ENCODE measurements at regions not wholly inside any gene's neighbourhood (a gene's known extent, or its start where the extent isn't known, plus 50 kb on each side); places are given as distances from the start of the nearest gene placed in this dataset.
"Not testable (repeated sequence)": the region's sequence is repeated elsewhere in the genome, so short reads cannot be mapped to it uniquely, and the experiment has no call there.

- DNase-seq (ENCODE audit: low read depth): no peak
Measured at GRCh38 chr3:191076903-191077552, 122.0 kb upstream of the OSTN start.

- DNase-seq (ENCODE audit: low read depth): no peak
Measured at GRCh38 chr3:191074511-191074910, 124.5 kb upstream of the OSTN start.

GRCh38 chr3:191070762-191071403, 128.2 kb upstream of the OSTN start:
- DNase-seq (ENCODE audit: low read depth): peak; percentile 55

- peak; percentile 97 for DNase-seq (ENCODE audit: low read depth)
Measured at GRCh38 chr3:191070201-191070600, 128.8 kb upstream of the OSTN start.

GRCh38 chr3:191068946-191069813, 129.9 kb upstream of the OSTN start:
- DNase-seq (ENCODE audit: low read depth): peak; percentile 8

GRCh38 chr3:191066669-191067068, 132.4 kb upstream of the OSTN start:
- peak; percentile 85 for DNase-seq (ENCODE audit: low read depth)

GRCh38 chr3:191065181-191065805, 133.7 kb upstream of the OSTN start:
- DNase-seq (ENCODE audit: low read depth): peak; percentile 32

- peak; percentile 54 for DNase-seq (ENCODE audit: low read depth)
Measured at GRCh38 chr3:191051037-191051436, 148.0 kb upstream of the OSTN start.

GRCh38 chr3:191047930-191048329, 151.1 kb upstream of the OSTN start:
- peak; percentile 11 for DNase-seq (ENCODE audit: low read depth)

GRCh38 chr3:191030929-191031328, 168.1 kb upstream of the OSTN start:
- DNase-seq (ENCODE audit: low read depth): no peak

GRCh38 chr3:191030491-191030890, 168.0 kb upstream of the GMNC start:
- DNase-seq (ENCODE audit: low read depth): no peak

GRCh38 chr3:191026746-191027145, 164.3 kb upstream of the GMNC start:
- DNase-seq (ENCODE audit: low read depth): no peak

GRCh38 chr3:191020730-191021396, 158.4 kb upstream of the GMNC start:
- peak; percentile 18 for DNase-seq (ENCODE audit: low read depth)

GRCh38 chr3:191019855-191020254, 157.4 kb upstream of the GMNC start:
- no peak for DNase-seq (ENCODE audit: low read depth)

- not testable (repeated sequence) for DNase-seq (ENCODE audit: low read depth)
Measured at GRCh38 chr3:191015960-191016359, 153.5 kb upstream of the GMNC start.

GRCh38 chr3:191008074-191008473, 145.6 kb upstream of the GMNC start:
- DNase-seq (ENCODE audit: low read depth): no peak

GRCh38 chr3:191005790-191006189, 143.3 kb upstream of the GMNC start:
- no peak for DNase-seq (ENCODE audit: low read depth)

- no peak for DNase-seq (ENCODE audit: low read depth)
Measured at GRCh38 chr3:191003742-191004141, 141.2 kb upstream of the GMNC start.

GRCh38 chr3:190996181-190996775, 133.8 kb upstream of the GMNC start:
- DNase-seq (ENCODE audit: low read depth): peak; percentile 41

- peak; percentile 7 for DNase-seq (ENCODE audit: low read depth)
Measured at GRCh38 chr3:190995156-190995555, 132.7 kb upstream of the GMNC start.

GRCh38 chr3:190990898-190991297, 128.4 kb upstream of the GMNC start:
- no peak for DNase-seq (ENCODE audit: low read depth)

Data from M059J (cell line).